ENCODE measurements at regions not wholly inside any gene's neighbourhood (a gene's known extent, or its start where the extent isn't known, plus 50 kb on each side); places are given as distances from the start of the nearest gene placed in this dataset.

DNA sequence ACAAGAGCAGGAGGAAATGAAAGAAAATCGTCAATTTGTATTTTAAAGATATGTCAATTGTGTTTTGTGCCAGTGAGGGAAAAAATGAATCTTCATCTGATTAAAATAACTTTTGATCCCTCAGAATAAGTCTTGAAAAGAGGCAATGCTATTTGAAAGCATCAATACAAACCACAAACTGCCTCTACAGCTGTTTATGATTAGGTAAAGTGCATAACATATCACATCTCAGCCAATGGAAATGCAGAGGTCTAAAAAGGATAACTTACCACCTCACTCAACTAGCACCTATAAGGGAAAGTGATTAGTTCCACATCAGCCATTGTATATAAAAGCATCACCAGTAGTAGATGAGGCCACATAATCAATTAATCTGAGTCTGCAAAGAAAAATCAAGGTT, 492.2 kb upstream of the CDH2 start:
- H3K27me3 ChIP-seq = no peaks in the 10 kb centered on the region
- no peaks in the 10 kb centered on the region for H3K36me3 ChIP-seq
- H3K27ac ChIP-seq = no peak overlapping the region
- no peak for TF ChIP-seq CTCF (IDR thresholded peaks at IDR 0.05)
- H3K4me3 ChIP-seq = no peak overlapping the region
- no peaks in the 10 kb centered on the region for H3K9me3 ChIP-seq
- intact Hi-C loops (cut with DNase I; ENCODE audit: low total_unique reads) = no loop called here
- DNase-seq = no peak
- H3K4me1 ChIP-seq = no peaks in the 10 kb centered on the region

DNA sequence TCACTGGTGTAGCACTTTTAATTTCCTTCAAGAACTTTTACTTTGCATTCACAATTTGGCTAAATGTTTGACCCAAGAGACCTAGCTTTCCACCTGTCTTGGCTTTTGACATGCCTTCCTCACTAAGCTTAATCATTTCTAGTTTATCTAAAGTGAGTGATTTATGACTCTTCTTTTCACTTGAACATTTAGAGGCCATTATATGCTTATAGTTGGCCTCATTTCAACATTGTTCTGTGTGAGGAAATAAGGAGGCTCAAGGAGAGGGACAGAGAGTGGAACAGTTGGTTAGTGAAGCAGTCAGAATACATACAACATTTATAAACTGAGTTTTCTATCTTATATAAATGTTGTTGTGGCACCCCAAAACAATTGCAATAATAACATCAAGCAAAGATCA, 489.3 kb upstream of the CDH2 start:
- H3K4me1 ChIP-seq = no peaks in the 10 kb centered on the region
- intact Hi-C loops (cut with DNase I; ENCODE audit: low total_unique reads) = no loop called here
- TF ChIP-seq CTCF (IDR thresholded peaks at IDR 0.05) = no peak
- no peak for DNase-seq
- H3K9me3 ChIP-seq = no peaks in the 10 kb centered on the region
- H3K4me3 ChIP-seq = no peak overlapping the region
- H3K27me3 ChIP-seq = no peaks in the 10 kb centered on the region
- no peak overlapping the region for H3K27ac ChIP-seq
- H3K36me3 ChIP-seq = no peaks in the 10 kb centered on the region

- no peaks in the 10 kb centered on the region for H3K4me1 ChIP-seq
- H3K27ac ChIP-seq = no peak overlapping the region
- DNase-seq = no peak
- no peaks in the 10 kb centered on the region for H3K36me3 ChIP-seq
- TF ChIP-seq CTCF (IDR thresholded peaks at IDR 0.05) = no peak
- H3K27me3 ChIP-seq = no peaks in the 10 kb centered on the region
- H3K4me3 ChIP-seq = no peak overlapping the region
- intact Hi-C loops (cut with DNase I; ENCODE audit: low total_unique reads) = no loop called here
- no peaks in the 10 kb centered on the region for H3K9me3 ChIP-seq
Measured at GRCh38 chr18:28657961-28658360, 481.0 kb upstream of the CDH2 start.

- Histone ChIP-seq H3K27me3 (no peaks in the 10 kb centered on the region), H3K4me3 (no peak overlapping the region), H3K9me3 (no peaks in the 10 kb centered on the region), H3K4me1 (no peaks in the 10 kb centered on the region), H3K36me3 (no peaks in the 10 kb centered on the region), H3K27ac (no peak overlapping the region)
- no peak for TF ChIP-seq CTCF (IDR thresholded peaks at IDR 0.05)
- no peak for DNase-seq
- intact Hi-C loops (cut with DNase I; ENCODE audit: low total_unique reads) = no loop called here
Measured at GRCh38 chr18:28652654-28653053, 475.7 kb upstream of the CDH2 start.

- no peaks in the 10 kb centered on the region for H3K27me3 ChIP-seq
- no peak for TF ChIP-seq CTCF (IDR thresholded peaks at IDR 0.05)
Measured at GRCh38 chr18:28651298-28651697, 474.4 kb upstream of the CDH2 start.

GRCh38 chr18:28650860-28651259, 473.9 kb upstream of the CDH2 start:
- Histone ChIP-seq H3K4me3 (no peak overlapping the region), H3K27me3 (no peaks in the 10 kb centered on the region), H3K27ac (no peak overlapping the region), H3K9me3 (no peaks in the 10 kb centered on the region), H3K36me3 (no peaks in the 10 kb centered on the region), H3K4me1 (no peaks in the 10 kb centered on the region)
- TF ChIP-seq CTCF (IDR thresholded peaks at IDR 0.05) = no peak
- no peak for DNase-seq
- intact Hi-C loops (cut with DNase I; ENCODE audit: low total_unique reads) = no loop called here

More at GRCh38 chr18:28651298-28651697, 474.4 kb upstream of the CDH2 start:
- Histone ChIP-seq H3K9me3 (no peaks in the 10 kb centered on the region), H3K27ac (no peak overlapping the region), H3K4me1 (no peaks in the 10 kb centered on the region), H3K36me3 (no peaks in the 10 kb centered on the region), H3K4me3 (no peak overlapping the region)
- intact Hi-C loops (cut with DNase I; ENCODE audit: low total_unique reads) = no loop called here
- DNase-seq = no peak

Data from tibial artery (tissue), 4 donors.